ENCODE measurements at regions not wholly inside any gene's neighbourhood (a gene's known extent, or its start where the extent isn't known, plus 50 kb on each side); places are given as distances from the start of the nearest gene placed in this dataset.

GRCh38 chr11:123299721-123300120, 104.7 kb upstream of the CLMP start:
- TF ChIP-seq CTCF (conservative IDR thresholded peaks at IDR 0.05 in 1 of 2, IDR thresholded peaks at IDR 0.05 in 1 of 2; ENCODE audit: low read depth in 1 of 2, low read length in 2 of 2) (no peak), EZH2 (IDR thresholded peaks at IDR 0.05; ENCODE audit: low read length, missing control alignments) (no peak)

Measured in fibroblast of lung (primary cell).